H1 (cell line): ENCODE measurements at regions not wholly inside any gene's neighbourhood (a gene's known extent, or its start where the extent isn't known, plus 50 kb on each side); places are given as distances from the start of the nearest gene placed in this dataset.

Experiments
- ZNF274 ChIP-seq: IDR thresholded peaks from 2 replicates; pipeline ENCODE4 v1.7.0; 2012; ENCODE audit warnings: low read length, borderline replicate concordance; ENCODE audit errors: extremely low read depth

- no peak for TF ChIP-seq ZNF274
Observed at GRCh38 chr3:196131921-196132320, 50.0 kb upstream of the TFRC start (continued).
